ELF-1 (cell line): ENCODE measurements at regions not wholly inside any gene's neighbourhood (a gene's known extent, or its start where the extent isn't known, plus 50 kb on each side); places are given as distances from the start of the nearest gene placed in this dataset.
"Not testable (repeated sequence)": the region's sequence is repeated elsewhere in the genome, so short reads cannot be mapped to it uniquely, and the experiment has no call there.

Source experiments
- DNase-seq: peaks from one replicate; pipeline ENCODE4 v3.0.0-alpha.2; 2016; ENCODE audit warnings: low read depth, low spot score

DNA sequence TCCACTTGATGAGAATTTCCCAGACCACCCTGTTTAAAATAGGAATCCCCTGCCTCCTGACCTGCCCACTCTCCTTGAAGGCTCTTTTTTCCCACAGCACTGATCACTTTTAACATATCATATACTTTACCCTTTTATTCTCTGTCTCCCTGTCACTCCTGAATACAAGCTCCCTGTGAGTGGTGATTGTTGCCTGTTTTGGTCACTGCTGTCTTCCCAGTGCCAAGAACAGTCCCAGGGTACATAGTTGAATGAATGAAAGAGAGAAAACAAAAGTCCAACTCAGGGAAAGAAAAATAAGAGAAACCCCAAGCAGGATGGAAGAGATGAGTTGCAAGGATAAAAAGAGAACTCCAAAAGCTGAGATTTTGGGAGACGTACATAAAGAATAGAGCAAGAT is 500.3 kb upstream of the LMCD1 start:
- DNase-seq, result no peak

- DNase-seq, result no peak
Measured at GRCh38 chr3:8001712-8002111, 499.9 kb upstream of the LMCD1 start.

DNA sequence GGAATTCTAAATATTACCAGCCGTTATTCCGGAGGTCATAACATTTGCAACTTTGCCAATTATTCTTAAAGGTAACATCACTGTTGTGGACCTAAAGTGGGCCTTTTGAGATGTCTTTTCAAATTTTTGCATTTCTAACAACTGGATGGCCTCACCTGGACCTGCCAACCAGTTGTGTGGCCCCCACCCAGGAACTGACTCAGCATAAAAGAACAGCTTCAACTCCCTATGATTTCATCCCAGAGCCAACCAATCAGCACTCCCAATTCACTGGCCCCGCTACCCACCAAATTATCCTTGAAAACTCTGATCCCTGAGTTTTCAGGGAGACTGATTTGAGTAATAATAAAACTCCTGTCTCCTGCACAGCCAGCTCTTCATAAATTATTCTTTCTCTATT is 489.7 kb upstream of the LMCD1 start:
- no peak for DNase-seq

- DNase-seq, result peak; percentile 76
Measured at GRCh38 chr3:8020047-8020841, 481.4 kb upstream of the LMCD1 start.

DNA sequence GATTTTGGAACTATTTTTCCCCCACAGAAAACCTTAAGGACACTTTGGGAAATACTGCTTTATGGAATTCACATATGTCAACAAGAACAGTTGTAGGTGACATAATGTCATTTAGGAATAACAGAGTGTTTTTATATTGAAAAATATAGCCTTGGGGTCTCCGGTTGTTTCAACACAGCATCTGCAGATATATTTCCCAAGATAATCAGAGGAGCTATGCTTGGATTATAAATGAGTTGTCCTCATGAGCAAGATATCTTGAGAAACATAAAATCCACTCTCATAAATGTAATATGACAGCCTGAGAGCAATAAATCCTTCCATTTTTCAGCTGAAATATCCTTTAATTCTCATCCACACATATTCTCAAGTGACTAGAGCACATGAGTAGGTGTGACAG is 473.7 kb upstream of the LMCD1 start:
- DNase-seq, result no peak

- no peak for DNase-seq
Measured at GRCh38 chr3:8050283-8050682, 451.3 kb upstream of the LMCD1 start.

GRCh38 chr3:8052659-8053058 is 449.0 kb upstream of the LMCD1 start:
- no peak for DNase-seq

- DNase-seq, result not testable (repeated sequence)
Measured at GRCh38 chr3:8068135-8068534, 433.5 kb upstream of the LMCD1 start.

GRCh38 chr3:8069471-8069870 is 432.2 kb upstream of the LMCD1 start:
- peak; percentile 2 for DNase-seq

DNA sequence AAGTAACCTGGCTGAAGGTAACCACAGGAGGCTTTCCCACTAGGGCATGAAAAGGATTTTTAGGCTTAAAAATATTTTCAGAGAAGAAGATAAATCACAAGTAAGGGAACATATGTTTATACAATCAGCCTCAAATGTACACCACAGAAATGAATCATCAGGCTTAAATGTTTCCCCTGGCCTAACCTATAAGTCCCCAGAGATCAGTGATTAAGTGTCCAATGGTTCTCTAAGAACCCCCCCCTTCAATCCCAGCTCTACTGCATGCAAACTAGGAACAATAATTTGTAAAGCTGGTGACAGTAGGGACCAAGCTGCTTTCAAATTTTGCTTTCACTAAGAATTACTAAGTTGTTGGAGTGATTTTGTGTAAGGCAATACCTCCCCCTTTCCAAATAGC is 431.6 kb upstream of the LMCD1 start:
- DNase-seq, result no peak

- not testable (repeated sequence) for DNase-seq
Measured at GRCh38 chr3:8074740-8075139, 426.9 kb upstream of the LMCD1 start.

DNA sequence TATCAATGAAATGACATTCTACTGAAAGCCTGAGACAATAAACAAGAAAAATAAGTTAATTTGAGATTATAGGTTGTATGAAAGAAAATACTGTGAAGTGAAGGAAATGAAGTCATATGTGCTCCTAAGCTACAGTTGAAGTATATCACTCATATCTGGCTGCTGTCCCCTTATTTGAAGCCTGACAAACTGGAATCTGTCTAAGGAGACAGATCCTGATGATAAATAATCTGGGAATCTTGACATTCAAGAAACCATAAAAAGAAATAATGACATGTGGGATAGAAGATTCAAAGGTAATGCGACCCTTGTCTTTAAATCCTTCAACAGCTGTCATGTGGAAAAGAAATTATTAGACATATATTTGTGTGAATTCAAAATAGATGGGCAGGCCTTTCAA is 424.5 kb upstream of the LMCD1 start:
- DNase-seq, result no peak

DNA sequence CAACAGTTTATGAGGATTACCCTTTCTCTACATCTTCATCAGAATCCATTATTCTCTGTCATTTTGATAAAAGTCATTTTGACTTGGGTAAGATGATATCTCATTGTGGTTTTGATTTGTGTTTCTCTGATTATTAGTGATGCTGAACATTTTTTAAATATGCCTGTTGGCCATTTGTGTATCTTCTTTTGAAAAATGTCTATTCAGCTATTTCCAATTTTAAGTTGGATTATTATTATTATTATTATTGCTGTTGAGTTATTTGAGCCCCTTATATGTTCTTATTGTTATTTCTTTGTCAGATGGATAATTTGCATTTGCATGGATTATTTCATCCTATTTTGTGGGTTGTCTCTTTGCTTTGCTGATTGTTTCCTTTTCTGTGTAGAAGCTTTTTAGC is 421.2 kb upstream of the LMCD1 start:
- no peak for DNase-seq

DNA sequence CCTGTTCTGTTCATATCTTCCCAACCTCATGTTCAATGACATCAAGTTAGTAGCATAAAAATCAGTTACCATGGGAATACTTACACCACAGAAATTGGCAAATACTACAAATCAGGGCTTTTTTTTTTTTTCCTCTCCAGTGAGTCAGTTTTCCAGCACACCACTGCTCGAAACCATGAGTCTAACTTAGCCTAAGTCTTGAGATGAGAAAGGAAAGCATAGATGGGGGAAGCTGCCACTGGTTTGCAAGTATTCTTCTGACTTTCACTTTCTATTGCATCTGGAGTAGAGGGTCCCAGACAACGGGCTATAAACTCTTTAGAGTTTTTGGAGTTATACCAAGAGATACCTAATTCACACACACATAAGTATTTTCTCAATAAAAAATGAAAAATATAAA is 416.1 kb upstream of the LMCD1 start:
- no peak for DNase-seq

DNA sequence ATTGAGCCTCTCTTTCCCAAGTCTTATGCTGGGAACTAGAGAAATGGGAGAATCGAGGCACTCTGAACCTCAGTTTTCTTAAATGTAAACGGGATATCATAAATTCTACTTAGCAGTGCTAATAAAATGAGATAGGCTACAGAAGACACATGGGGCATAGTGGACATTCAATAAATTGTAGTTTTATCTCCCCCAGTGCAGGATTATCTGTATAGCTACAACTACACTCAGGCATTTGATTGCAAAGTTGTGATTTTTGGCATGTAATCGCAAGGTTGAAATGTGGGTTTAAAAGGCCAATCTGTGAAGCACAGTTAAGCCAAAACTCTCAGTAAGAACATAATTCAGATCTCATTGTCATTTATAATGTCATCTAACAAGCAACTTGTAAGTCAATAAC is 413.7 kb upstream of the LMCD1 start:
- DNase-seq, result no peak

- no peak for DNase-seq
Measured at GRCh38 chr3:8094415-8094814, 407.2 kb upstream of the LMCD1 start.

GRCh38 chr3:8095724-8096123 is 405.9 kb upstream of the LMCD1 start:
- peak; percentile 65 for DNase-seq

DNA sequence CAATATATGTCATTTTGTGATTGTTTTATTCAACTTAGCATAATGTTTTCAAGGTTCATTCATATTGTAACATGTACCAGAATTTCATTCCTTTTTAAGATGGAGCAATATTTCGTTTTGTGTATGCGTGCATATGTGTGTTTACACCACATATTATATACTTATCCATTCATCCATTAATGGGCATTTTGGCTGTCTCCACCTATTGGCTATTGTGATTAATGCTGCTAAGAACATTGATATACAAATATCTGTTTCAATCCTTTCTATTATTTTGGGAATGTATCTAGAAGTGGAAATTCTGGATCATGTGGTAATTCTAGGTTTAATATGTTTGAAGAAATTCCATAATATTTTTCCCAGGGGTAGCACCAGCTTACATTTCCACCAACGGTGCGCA is 403.9 kb upstream of the LMCD1 start:
- DNase-seq, result no peak

DNA sequence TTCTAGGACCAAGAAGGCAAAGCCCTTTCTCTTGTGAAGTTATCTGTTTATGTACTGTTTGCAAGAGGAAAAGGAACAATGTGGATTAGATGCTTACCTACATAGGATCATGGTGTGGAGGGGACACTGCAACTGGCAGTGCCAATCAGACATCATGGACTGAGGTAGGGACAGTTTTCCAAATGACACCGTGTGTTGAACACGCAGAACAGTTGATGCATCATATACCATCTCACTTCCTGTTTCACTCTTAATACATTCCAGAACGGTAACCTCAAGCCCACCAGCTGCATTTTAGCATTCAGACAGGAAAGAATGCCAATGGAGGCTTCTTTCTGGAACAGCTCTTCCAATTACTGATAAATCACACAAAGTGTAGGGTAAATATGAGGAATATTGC is 397.7 kb upstream of the LMCD1 start:
- DNase-seq, result no peak

- no peak for DNase-seq
Measured at GRCh38 chr3:8106921-8107320, 394.7 kb upstream of the LMCD1 start.

- peak; percentile 84 for DNase-seq
Measured at GRCh38 chr3:8110966-8111798, 390.4 kb upstream of the LMCD1 start.

DNA sequence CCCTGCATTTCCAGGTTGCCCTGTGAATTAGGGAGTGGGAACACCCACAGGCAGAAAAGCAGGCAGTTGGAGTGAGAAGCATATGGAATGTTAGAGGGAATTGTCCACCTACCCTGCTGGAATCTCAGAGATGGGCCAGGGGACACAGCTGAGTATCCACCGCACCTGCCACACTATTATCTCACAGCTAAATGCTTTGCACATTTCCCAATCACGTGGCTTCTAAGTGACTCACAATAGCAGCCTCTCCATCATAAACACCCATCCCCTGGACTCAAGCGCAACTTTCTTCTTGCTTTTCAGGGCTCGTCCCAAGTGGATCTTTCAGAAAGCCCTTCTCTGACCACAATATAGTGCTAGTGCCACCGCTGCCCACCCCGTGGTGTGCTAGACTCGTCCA is 389.0 kb upstream of the LMCD1 start:
- DNase-seq, result no peak

DNA sequence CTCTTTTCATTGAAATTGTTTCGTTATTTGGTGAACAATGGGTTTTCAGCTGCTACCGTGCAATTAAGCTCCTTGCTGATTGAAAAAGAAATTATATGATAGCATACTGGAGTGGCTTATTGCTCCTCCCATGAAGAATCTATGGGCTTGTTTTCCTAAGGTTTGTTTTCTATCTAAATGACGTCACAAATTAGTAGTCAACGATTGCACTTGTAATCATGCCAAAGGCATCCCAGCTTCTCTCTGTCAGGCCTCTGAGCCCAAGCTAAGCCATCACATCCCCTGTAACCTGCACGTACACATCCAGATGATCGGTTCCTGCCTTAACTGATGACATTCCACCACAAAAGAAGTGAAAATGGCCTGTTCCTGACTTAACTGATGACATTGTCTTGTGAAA is 388.0 kb upstream of the LMCD1 start:
- DNase-seq, result peak; percentile 13
